ENCODE measurements at regions not wholly inside any gene's neighbourhood (a gene's known extent, or its start where the extent isn't known, plus 50 kb on each side); places are given as distances from the start of the nearest gene placed in this dataset.
"Not testable (repeated sequence)": the region's sequence is repeated elsewhere in the genome, so short reads cannot be mapped to it uniquely, and the experiment has no call there.

DNA sequence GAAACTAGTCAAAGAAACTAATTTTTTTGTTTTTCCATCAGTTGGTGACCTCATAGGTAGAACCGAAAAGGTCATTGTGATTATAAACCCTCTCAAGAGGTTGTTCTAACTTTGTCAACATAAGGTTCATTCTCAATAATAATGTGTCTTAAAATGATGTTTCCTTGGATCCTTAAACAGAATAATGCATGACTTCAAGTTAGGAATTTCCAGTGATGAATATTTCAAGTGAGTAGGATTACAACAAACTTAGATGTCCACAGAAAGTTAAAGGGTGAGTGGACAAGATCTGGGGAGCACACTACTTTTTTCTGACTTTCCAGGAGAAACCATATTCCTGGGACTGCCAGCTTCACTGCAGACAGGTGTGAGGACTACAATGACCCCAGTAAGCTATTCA lies 239.0 kb upstream of the PTGER4 start:
- H3K36me3 ChIP-seq (ENCODE audit: control insufficient read depth, insufficient read depth, low read length), result no peaks in the 10 kb centered on the region
- H3K79me2 ChIP-seq (ENCODE audit: control insufficient read depth, insufficient read depth, low read length), result no peaks in the 10 kb centered on the region
- DNase-seq, result no peak
- no peak overlapping the region for H3K56ac ChIP-seq (ENCODE audit: low read length)
- no peak overlapping the region for H3K4me3 ChIP-seq (ENCODE audit: low read length)
- H3K9ac ChIP-seq (ENCODE audit: low read length), result no peak overlapping the region
- H4K8ac ChIP-seq (ENCODE audit: low read depth, low read length), result no peak overlapping the region
- H3K27me3 ChIP-seq (ENCODE audit: insufficient read depth, low read length, poor library complexity), result no peaks in the 10 kb centered on the region
- H3K27ac ChIP-seq (ENCODE audit: low read depth, low read length), result no peak overlapping the region
- H3K4ac ChIP-seq (ENCODE audit: low read depth, low read length), result no peak overlapping the region
- no peak overlapping the region for H2BK15ac ChIP-seq (replicated peaks; ENCODE audit: low read depth)
- H3K23ac ChIP-seq (ENCODE audit: low read length), result no peak overlapping the region
- H3K4me1 ChIP-seq (ENCODE audit: control insufficient read depth, low read depth, low read length), result no peaks in the 10 kb centered on the region
- H2BK120ac ChIP-seq (ENCODE audit: low read depth, low read length), result no peak overlapping the region
- no peaks in the 10 kb centered on the region for H3K79me1 ChIP-seq (ENCODE audit: low read length)
- no peak overlapping the region for H3K4me2 ChIP-seq (ENCODE audit: low read length)
- no peak overlapping the region for H2BK5ac ChIP-seq (ENCODE audit: low read length)
- H3K18ac ChIP-seq (ENCODE audit: low read length), result no peak overlapping the region
- H4K5ac ChIP-seq (ENCODE audit: low read length), result no peak overlapping the region
- no peak overlapping the region for H2AK5ac ChIP-seq (ENCODE audit: low read length)
- no CpG with 5 or more reads among the region's 1 CpG for WGBS (ENCODE audit: extremely low coverage, insufficient coverage, low lambda C conversion rate)

DNA sequence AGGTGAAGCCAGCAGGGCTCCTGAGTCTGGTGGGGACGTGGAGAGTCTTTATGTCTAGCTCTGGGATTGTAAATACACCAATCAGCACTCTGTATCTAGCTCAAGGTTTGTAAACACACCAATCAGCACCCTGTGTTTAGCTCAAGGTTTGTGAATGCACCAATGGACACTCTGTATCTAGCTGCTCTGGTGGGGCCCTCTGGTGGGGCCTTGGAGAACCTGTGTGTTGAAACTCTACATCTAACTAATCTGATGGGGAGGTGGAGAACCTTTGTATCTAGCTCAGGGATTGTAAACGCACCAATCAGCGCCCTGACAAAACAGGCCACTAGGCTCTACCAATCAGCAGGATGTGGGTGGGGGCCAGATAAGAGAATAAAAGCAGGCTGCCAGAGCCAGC lies 240.6 kb upstream of the PTGER4 start:
- not testable (repeated sequence) for H4K5ac ChIP-seq (ENCODE audit: low read length); H2BK120ac ChIP-seq (ENCODE audit: low read depth, low read length); H3K4ac ChIP-seq (ENCODE audit: low read depth, low read length); H3K36me3 ChIP-seq (ENCODE audit: control insufficient read depth, insufficient read depth, low read length); H3K27me3 ChIP-seq (ENCODE audit: insufficient read depth, low read length, poor library complexity); H4K8ac ChIP-seq (ENCODE audit: low read depth, low read length); H3K56ac ChIP-seq (ENCODE audit: low read length); DNase-seq; H3K18ac ChIP-seq (ENCODE audit: low read length); H2BK15ac ChIP-seq (replicated peaks; ENCODE audit: low read depth); H2BK5ac ChIP-seq (ENCODE audit: low read length); H2AK5ac ChIP-seq (ENCODE audit: low read length); H3K23ac ChIP-seq (ENCODE audit: low read length); H3K79me1 ChIP-seq (ENCODE audit: low read length); H3K4me2 ChIP-seq (ENCODE audit: low read length); H3K4me1 ChIP-seq (ENCODE audit: control insufficient read depth, low read depth, low read length); H3K27ac ChIP-seq (ENCODE audit: low read depth, low read length); H3K79me2 ChIP-seq (ENCODE audit: control insufficient read depth, insufficient read depth, low read length); H3K4me3 ChIP-seq (ENCODE audit: low read length); H3K9ac ChIP-seq (ENCODE audit: low read length)
- WGBS (ENCODE audit: extremely low coverage, insufficient coverage, low lambda C conversion rate), result no CpG with 5 or more reads among the region's 3 CpGs

DNA sequence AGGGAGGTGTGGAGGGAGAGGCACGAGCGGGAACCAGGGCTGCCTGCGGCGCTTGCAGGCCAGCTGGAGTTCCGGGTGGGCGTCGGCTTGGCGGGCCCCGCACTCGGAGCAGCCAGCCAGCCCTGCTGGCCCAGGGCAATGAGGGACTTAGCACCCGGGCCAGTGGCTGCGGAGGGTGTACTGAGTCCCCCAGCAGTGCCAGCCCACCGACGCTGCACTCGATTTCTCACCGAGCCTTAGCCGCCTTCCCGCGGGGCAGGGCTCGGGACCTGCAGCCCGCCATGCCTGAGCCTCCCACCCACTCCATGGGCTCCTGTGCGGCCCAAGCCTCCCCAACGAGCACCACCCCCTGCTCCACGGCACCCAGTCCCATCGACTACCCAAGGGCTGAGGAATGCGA lies 241.1 kb upstream of the PTGER4 start:
- not testable (repeated sequence) for H3K27me3 ChIP-seq (ENCODE audit: insufficient read depth, low read length, poor library complexity); H3K9ac ChIP-seq (ENCODE audit: low read length); H3K4ac ChIP-seq (ENCODE audit: low read depth, low read length); H2AK5ac ChIP-seq (ENCODE audit: low read length); H2BK5ac ChIP-seq (ENCODE audit: low read length); H3K27ac ChIP-seq (ENCODE audit: low read depth, low read length); H3K36me3 ChIP-seq (ENCODE audit: control insufficient read depth, insufficient read depth, low read length); H3K4me2 ChIP-seq (ENCODE audit: low read length); DNase-seq; H3K79me1 ChIP-seq (ENCODE audit: low read length); H3K4me3 ChIP-seq (ENCODE audit: low read length); H4K5ac ChIP-seq (ENCODE audit: low read length); H2BK15ac ChIP-seq (replicated peaks; ENCODE audit: low read depth); H4K8ac ChIP-seq (ENCODE audit: low read depth, low read length); H3K56ac ChIP-seq (ENCODE audit: low read length); H3K79me2 ChIP-seq (ENCODE audit: control insufficient read depth, insufficient read depth, low read length); H3K23ac ChIP-seq (ENCODE audit: low read length); H3K4me1 ChIP-seq (ENCODE audit: control insufficient read depth, low read depth, low read length); H3K18ac ChIP-seq (ENCODE audit: low read length); H2BK120ac ChIP-seq (ENCODE audit: low read depth, low read length)
- no CpG with 5 or more reads among the region's 26 CpGs for WGBS (ENCODE audit: extremely low coverage, insufficient coverage, low lambda C conversion rate)

DNA sequence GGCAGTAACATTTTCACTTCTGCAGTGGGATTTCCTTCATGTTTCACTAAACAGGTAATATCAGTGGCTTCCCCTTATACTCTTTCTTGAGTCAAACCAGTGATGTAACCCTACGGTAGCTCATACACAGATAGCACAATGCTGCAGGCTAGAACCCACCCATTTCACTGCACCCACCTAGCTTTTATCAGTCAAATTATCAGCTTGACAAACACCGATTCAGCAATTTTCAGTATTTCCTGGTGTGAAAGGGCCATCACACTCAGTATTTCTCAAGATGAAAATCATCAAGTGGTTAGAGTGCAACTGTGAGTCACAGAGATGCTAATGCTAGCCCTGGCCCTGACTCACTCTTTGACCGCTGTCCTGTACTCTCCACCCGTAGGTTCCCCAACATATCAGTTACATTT lies 242.3 kb upstream of the PTGER4 start:
- H3K4me2 ChIP-seq (ENCODE audit: low read length), result no peak overlapping the region
- no peak overlapping the region for H2BK15ac ChIP-seq (replicated peaks; ENCODE audit: low read depth)
- H3K4me3 ChIP-seq (ENCODE audit: low read length), result no peak overlapping the region
- H3K56ac ChIP-seq (ENCODE audit: low read length), result no peak overlapping the region
- H3K79me2 ChIP-seq (ENCODE audit: control insufficient read depth, insufficient read depth, low read length), result no peaks in the 10 kb centered on the region
- no peak overlapping the region for H4K5ac ChIP-seq (ENCODE audit: low read length)
- H3K4me1 ChIP-seq (ENCODE audit: control insufficient read depth, low read depth, low read length), result peaks cover 2% of the 10 kb centered on the region
- WGBS (ENCODE audit: extremely low coverage, insufficient coverage, low lambda C conversion rate), result no CpG with 5 or more reads among the region's 4 CpGs
- H3K18ac ChIP-seq (ENCODE audit: low read length), result no peak overlapping the region
- no peak overlapping the region for H3K9ac ChIP-seq (ENCODE audit: low read length)
- no peak overlapping the region for H3K23ac ChIP-seq (ENCODE audit: low read length)
- H2AK5ac ChIP-seq (ENCODE audit: low read length), result no peak overlapping the region
- H3K4ac ChIP-seq (ENCODE audit: low read depth, low read length), result no peak overlapping the region
- H3K27me3 ChIP-seq (ENCODE audit: insufficient read depth, low read length, poor library complexity), result no peaks in the 10 kb centered on the region
- H2BK5ac ChIP-seq (ENCODE audit: low read length), result no peak overlapping the region
- no peaks in the 10 kb centered on the region for H3K36me3 ChIP-seq (ENCODE audit: control insufficient read depth, insufficient read depth, low read length)
- peak; percentile 6 for DNase-seq
- no peak overlapping the region for H3K27ac ChIP-seq (ENCODE audit: low read depth, low read length)
- H4K8ac ChIP-seq (ENCODE audit: low read depth, low read length), result no peak overlapping the region
- H2BK120ac ChIP-seq (ENCODE audit: low read depth, low read length), result no peak overlapping the region
- no peaks in the 10 kb centered on the region for H3K79me1 ChIP-seq (ENCODE audit: low read length)

DNA sequence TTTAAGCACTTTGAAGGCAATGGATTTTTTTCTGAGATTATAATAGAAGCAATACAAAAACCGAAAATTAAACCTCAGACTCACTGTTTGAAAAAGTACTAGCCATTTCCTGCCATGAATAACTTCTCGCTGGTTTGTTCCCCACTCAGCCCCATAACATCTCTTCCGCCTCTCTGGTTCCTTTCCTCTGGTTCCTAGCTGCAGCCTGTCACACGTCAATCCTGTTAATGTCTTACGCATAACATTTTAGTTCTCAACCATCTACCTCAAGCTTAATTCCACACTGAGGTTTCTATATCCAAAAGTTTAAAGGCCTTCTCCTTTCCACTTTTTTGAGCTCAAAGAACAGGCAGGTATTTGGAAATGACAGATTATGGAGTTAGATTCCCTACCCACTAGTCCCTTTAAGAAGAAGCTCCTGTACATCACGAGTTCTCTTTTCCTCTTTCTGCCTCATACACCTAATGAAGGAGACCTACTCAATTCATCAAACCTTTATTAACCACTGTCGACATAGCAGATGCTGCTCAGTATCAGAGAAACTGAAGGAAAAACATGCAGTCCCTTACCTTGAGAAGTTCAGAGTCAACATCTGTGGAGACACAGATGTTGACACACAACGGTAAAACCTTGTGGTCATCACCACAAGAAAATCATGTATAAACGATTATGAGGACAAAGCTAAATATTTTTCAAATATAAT lies 243.0 kb upstream of the PTGER4 start:
- no peaks in the 10 kb centered on the region for H3K36me3 ChIP-seq (ENCODE audit: control insufficient read depth, insufficient read depth, low read length)
- WGBS (ENCODE audit: extremely low coverage, insufficient coverage, low lambda C conversion rate), result no CpG with 5 or more reads among the region's 9 CpGs
- H2BK15ac ChIP-seq (replicated peaks; ENCODE audit: low read depth), result no peak overlapping the region
- no peaks in the 10 kb centered on the region for H3K79me2 ChIP-seq (ENCODE audit: control insufficient read depth, insufficient read depth, low read length)
- H3K18ac ChIP-seq (ENCODE audit: low read length), result peak overlapping the region; percentile 9
- no peaks in the 10 kb centered on the region for H3K27me3 ChIP-seq (ENCODE audit: insufficient read depth, low read length, poor library complexity)
- H4K8ac ChIP-seq (ENCODE audit: low read depth, low read length), result no peak overlapping the region
- H3K9ac ChIP-seq (ENCODE audit: low read length), result no peak overlapping the region
- no peak overlapping the region for H2BK120ac ChIP-seq (ENCODE audit: low read depth, low read length)
- no peak overlapping the region for H2AK5ac ChIP-seq (ENCODE audit: low read length)
- H3K4me1 ChIP-seq (ENCODE audit: control insufficient read depth, low read depth, low read length), result peaks cover 2% of the 10 kb centered on the region
- H2BK5ac ChIP-seq (ENCODE audit: low read length), result no peak overlapping the region
- H4K5ac ChIP-seq (ENCODE audit: low read length), result no peak overlapping the region
- no peak overlapping the region for H3K23ac ChIP-seq (ENCODE audit: low read length)
- H3K27ac ChIP-seq (ENCODE audit: low read depth, low read length), result no peak overlapping the region
- H3K4me3 ChIP-seq (ENCODE audit: low read length), result no peak overlapping the region
- H3K4ac ChIP-seq (ENCODE audit: low read depth, low read length), result no peak overlapping the region
- H3K56ac ChIP-seq (ENCODE audit: low read length), result no peak overlapping the region
- no peaks in the 10 kb centered on the region for H3K79me1 ChIP-seq (ENCODE audit: low read length)
- no peak overlapping the region for H3K4me2 ChIP-seq (ENCODE audit: low read length)
- DNase-seq, result no peak

DNA sequence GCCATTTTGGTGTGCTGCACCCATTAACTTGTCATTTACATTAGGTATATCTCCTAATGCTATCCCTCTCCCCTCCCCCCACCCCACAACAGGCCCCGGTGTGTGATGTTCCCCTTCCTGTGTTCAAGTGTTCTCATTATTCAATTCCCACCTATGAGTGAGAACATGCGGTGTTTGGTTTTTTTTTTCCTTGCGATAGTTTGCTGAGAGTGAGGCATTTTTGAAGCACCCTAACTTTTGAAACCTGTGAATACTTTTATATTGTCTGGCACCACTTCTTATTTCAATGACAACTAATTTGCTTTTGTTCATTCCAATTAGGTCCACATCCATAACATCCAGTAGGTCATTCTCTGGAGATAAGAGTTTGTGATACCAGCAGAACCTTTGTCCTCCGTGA lies 244.0 kb upstream of the PTGER4 start:
- not testable (repeated sequence) for H3K4ac ChIP-seq (ENCODE audit: low read depth, low read length); H3K4me2 ChIP-seq (ENCODE audit: low read length); H3K4me1 ChIP-seq (ENCODE audit: control insufficient read depth, low read depth, low read length); H3K4me3 ChIP-seq (ENCODE audit: low read length); H4K5ac ChIP-seq (ENCODE audit: low read length); H2BK15ac ChIP-seq (replicated peaks; ENCODE audit: low read depth); H3K36me3 ChIP-seq (ENCODE audit: control insufficient read depth, insufficient read depth, low read length); H2BK120ac ChIP-seq (ENCODE audit: low read depth, low read length); H3K79me1 ChIP-seq (ENCODE audit: low read length); H3K9ac ChIP-seq (ENCODE audit: low read length); H2AK5ac ChIP-seq (ENCODE audit: low read length); H3K56ac ChIP-seq (ENCODE audit: low read length); H3K27me3 ChIP-seq (ENCODE audit: insufficient read depth, low read length, poor library complexity); H4K8ac ChIP-seq (ENCODE audit: low read depth, low read length); H3K18ac ChIP-seq (ENCODE audit: low read length); DNase-seq; H3K79me2 ChIP-seq (ENCODE audit: control insufficient read depth, insufficient read depth, low read length); H3K27ac ChIP-seq (ENCODE audit: low read depth, low read length); H2BK5ac ChIP-seq (ENCODE audit: low read length); H3K23ac ChIP-seq (ENCODE audit: low read length)
- no CpG with 5 or more reads among the region's 4 CpGs for WGBS (ENCODE audit: extremely low coverage, insufficient coverage, low lambda C conversion rate)
